ENCODE measurements at regions not wholly inside any gene's neighbourhood (a gene's known extent, or its start where the extent isn't known, plus 50 kb on each side); places are given as distances from the start of the nearest gene placed in this dataset.

- DNase-seq (ENCODE audit: low spot score), result no peak
Observed at GRCh38 chr2:41775366-41776025, 272.3 kb upstream of the PKDCC start.

- DNase-seq (ENCODE audit: low spot score), result no peak
Observed at GRCh38 chr2:41779888-41780287, 267.9 kb upstream of the PKDCC start.

GRCh38 chr2:41782306-41783158 is 265.3 kb upstream of the PKDCC start:
- DNase-seq (ENCODE audit: low spot score), result peak; percentile 53

- no peak for DNase-seq (ENCODE audit: low spot score)
Observed at GRCh38 chr2:41784496-41784895, 263.3 kb upstream of the PKDCC start.

GRCh38 chr2:41785251-41786022 is 262.4 kb upstream of the PKDCC start:
- no peak for DNase-seq (ENCODE audit: low spot score)

GRCh38 chr2:41791523-41791922 is 256.3 kb upstream of the PKDCC start:
- DNase-seq (ENCODE audit: low spot score), result peak; percentile 25

- no peak for DNase-seq (ENCODE audit: low spot score)
Observed at GRCh38 chr2:41803361-41803760, 244.5 kb upstream of the PKDCC start.

- DNase-seq (ENCODE audit: low spot score), result peak; percentile 22
Observed at GRCh38 chr2:41806286-41806685, 241.5 kb upstream of the PKDCC start.

GRCh38 chr2:41821167-41821566 is 226.7 kb upstream of the PKDCC start:
- DNase-seq (ENCODE audit: low spot score), result no peak

GRCh38 chr2:41826921-41827320 is 220.9 kb upstream of the PKDCC start:
- no peak for DNase-seq (ENCODE audit: low spot score)

GRCh38 chr2:41827354-41827971 is 220.4 kb upstream of the PKDCC start:
- DNase-seq (ENCODE audit: low spot score), result no peak

- peak; percentile 54 for DNase-seq (ENCODE audit: low spot score)
Observed at GRCh38 chr2:41828052-41828643, 219.7 kb upstream of the PKDCC start.

- peak; percentile 44 for DNase-seq (ENCODE audit: low spot score)
Observed at GRCh38 chr2:41829052-41829451, 218.8 kb upstream of the PKDCC start.

GRCh38 chr2:41830600-41830999 is 217.2 kb upstream of the PKDCC start:
- DNase-seq (ENCODE audit: low spot score), result no peak

- DNase-seq (ENCODE audit: low spot score), result no peak
Observed at GRCh38 chr2:41832218-41832617, 215.6 kb upstream of the PKDCC start.

GRCh38 chr2:41835401-41835800 is 212.4 kb upstream of the PKDCC start:
- no peak for DNase-seq (ENCODE audit: low spot score)

GRCh38 chr2:41836948-41837347 is 210.9 kb upstream of the PKDCC start:
- peak; percentile 49 for DNase-seq (ENCODE audit: low spot score)

GRCh38 chr2:41837610-41838009 is 210.2 kb upstream of the PKDCC start:
- no peak for DNase-seq (ENCODE audit: low spot score)

- DNase-seq (ENCODE audit: low spot score), result peak; percentile 97
Observed at GRCh38 chr2:41840702-41841551, 206.9 kb upstream of the PKDCC start.

- DNase-seq (ENCODE audit: low spot score), result no peak
Observed at GRCh38 chr2:41846962-41847361, 200.9 kb upstream of the PKDCC start.

Measured in kidney tubule cell (primary cell).